ENCODE measurements at regions not wholly inside any gene's neighbourhood (a gene's known extent, or its start where the extent isn't known, plus 50 kb on each side); places are given as distances from the start of the nearest gene placed in this dataset.
A peak's percentile ranks its signal among the peaks of the same experiment; 100 is the strongest.

DNA sequence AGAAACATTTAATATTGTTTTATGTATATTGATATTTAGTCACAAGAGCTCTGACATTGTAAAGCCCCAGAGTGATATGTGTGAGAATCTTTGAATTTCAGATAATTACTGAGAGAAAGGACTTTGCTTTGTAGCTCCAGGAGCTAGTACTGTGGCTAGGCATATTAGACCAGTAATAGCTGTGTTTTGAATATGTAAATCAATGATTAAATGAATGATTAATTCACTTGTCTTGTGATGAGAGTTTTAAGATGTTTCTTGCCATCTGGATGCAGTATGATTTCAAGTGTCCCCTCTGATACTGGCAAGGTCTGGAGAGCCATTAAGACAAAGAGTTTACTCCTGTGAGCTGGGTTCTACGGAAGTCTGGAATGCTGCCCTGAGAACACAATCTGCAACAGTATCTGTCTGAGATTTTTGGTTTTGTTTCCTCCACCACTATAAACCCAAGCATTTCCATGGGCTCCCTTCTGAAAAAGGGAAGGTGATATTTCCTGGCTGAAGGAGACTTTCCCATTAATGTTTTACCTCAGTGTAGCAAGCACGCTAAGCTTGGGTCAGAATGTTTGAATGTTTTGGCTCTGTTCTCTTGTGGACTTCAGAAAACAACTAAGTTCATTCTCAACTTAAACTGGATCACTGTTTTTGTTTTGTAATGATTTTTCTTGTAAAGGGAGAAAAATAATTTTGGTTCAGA lies 61.3 kb upstream of the BICC1 start:
- DNase-seq = no peak

DNA sequence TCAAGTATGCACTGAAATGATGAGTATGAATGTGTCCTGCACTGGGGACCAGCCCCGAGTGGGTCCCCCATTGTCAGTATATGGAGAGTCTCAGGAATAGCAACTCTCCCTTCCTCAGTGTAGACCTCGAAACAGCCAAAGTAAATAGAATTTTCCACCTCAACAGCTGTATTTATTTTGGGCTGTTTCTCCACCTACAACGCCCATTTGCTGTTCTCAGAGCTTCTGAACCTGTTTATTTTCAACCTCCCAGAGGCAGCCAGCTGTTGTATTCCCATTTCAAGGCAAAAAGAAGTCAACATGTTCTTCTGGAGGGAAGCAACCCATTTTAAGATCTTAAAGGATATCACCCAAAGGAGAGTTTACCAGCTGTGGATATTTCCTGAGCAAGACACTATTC lies 59.6 kb upstream of the BICC1 start:
- DNase-seq = peak; percentile 40

GRCh38 chr10:58456179-58456578 lies 56.5 kb upstream of the BICC1 start:
- DNase-seq = no peak

DNA sequence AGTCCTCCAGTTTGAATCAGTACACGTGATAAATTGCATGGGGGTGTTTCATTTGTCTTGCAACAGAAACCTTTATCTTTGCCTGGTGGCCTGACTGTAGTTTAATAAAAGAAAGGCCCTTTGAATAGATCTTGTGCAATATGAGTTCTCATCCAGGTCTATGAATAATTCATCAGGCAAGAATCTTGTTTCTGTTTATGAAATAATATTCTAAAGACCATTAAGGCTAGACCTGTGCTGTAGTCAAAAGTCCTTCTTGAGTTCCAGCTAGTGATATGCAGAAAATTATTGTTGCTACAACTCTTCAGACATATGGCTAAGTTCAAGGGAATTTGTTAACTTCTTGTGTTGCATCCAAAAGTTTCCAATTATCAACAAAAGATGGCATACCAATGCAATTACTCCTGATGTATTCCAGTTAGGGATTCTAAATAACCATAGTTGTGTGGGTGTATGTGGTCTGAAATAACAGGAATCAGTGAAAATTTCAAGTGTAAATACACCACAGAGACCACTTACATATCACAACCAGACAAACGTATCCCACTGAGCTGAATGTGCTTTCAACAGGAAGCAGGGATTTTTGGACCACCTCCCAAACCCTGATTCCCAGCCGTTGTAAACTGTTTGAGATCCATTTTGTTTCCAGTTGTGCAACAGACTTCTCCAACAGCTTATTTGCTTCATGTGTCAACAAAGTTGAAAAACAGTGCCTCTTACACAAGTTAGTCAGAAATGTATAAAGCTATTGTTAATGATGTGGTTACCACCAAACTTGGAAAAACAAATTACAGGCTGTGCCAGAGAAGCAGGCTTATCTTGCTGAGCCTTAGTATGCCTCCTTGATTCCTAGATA lies 54.7 kb upstream of the BICC1 start:
- no peak for DNase-seq

DNA sequence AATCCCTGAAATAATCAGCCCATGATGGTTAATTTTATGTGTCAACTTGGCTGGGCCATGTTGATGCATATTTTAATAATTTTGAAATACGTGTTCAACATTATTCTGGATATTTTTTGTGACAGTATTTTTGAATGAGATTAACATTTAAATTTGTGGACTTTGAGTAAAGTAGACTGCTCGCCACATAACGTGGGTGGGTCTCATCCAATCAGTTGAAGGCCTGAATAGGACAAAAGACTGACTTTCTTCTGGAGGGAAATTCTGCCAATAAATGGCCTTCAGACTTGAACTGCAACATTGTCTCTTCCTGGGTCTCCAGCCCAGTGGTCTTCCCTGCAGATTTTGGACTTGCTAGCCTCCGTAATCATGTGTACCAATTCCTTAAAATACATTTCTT lies 53.6 kb upstream of the BICC1 start:
- DNase-seq = no peak

DNA sequence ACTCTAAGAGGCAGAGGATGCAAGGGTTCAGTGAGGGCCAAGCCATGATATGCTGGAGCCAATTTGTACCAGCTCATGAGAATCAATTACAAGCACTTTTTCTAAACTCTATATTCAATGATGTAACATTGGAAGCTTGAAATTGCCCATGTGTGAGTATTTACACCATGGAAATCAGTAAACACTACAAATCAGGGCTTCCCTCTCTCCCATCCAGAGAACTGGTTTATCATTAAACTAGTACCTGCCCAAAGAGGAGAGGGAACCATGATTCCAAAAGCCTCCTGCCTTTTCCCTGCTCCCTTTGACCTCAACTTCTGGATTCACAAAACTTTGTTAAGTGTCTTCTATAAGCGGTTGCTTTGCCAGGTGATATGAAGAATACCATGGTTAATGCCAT lies 52.5 kb upstream of the BICC1 start:
- DNase-seq = no peak

- DNase-seq = no peak
These were observed 49.7 kb upstream of the BICC1 start for GRCh38 chr10:58462863-58463507.

Data from NCI-H1092 treated with DMSO at 0.1 percent for 48 hours (cell line).